Spinal cord (tissue), 9 donors: ENCODE measurements at regions not wholly inside any gene's neighbourhood (a gene's known extent, or its start where the extent isn't known, plus 50 kb on each side); places are given as distances from the start of the nearest gene placed in this dataset.

Experiments
- DNase-seq, 6 donors: peaks; one replicate each; pipeline versions ENCODE4 v3.0.0 to v3.0.0-alpha.2; 2013 to 2015; ENCODE audit warnings: low spot score in 6 of 6, low read depth in 4 of 6
- H3K27ac ChIP-seq: one replicate; pipeline ENCODE4 v1.5.1; 2013; ENCODE audit warnings: low read depth, low read length, control low read depth
- H3K27me3 ChIP-seq: one replicate; pipeline ENCODE4 v1.6.1; 2013; ENCODE audit warnings: low read length; ENCODE audit not compliant: control insufficient read depth, insufficient read depth
- H3K36me3 ChIP-seq: one replicate; pipeline ENCODE4 v1.6.1; 2013; ENCODE audit warnings: low read length; ENCODE audit not compliant: control insufficient read depth, insufficient read depth
- H3K4me1 ChIP-seq: one replicate; pipeline ENCODE4 v1.6.1; 2013; ENCODE audit warnings: low read length; ENCODE audit not compliant: control insufficient read depth, insufficient read depth
- H3K4me3 ChIP-seq: one replicate; pipeline ENCODE4 v1.5.1; 2013; ENCODE audit warnings: low read depth, low read length, control low read depth
- H3K9me3 ChIP-seq: one replicate; pipeline ENCODE4 v1.6.1; 2013; ENCODE audit warnings: low read length; ENCODE audit not compliant: control insufficient read depth, insufficient read depth
- WGBS: methylation state at CpG from one replicate; pipeline ENCODE4 v1.1.5; 2013; ENCODE audit warnings: missing lambda C conversion rate; ENCODE audit not compliant: insufficient coverage; 5-methylcytosine and 5-hydroxymethylcytosine counted together
- donor health status: healthy.

GRCh38 chr3:106399761-106400160 is 530.9 kb upstream of the CBLB start:
- DNase-seq = peak in 2 of 6 donors; percentile 26 to 81
- 41% methylated on average over 2 of the region's 4 CpGs for WGBS

GRCh38 chr3:106401666-106402490 is 533.1 kb upstream of the CBLB start:
- peak in 1 of 6 donors; percentile 47 for DNase-seq
- Histone ChIP-seq H3K36me3 (no peaks in the 10 kb centered on the region), H3K9me3 (no peaks in the 10 kb centered on the region), H3K27me3 (no peaks in the 10 kb centered on the region), H3K4me1 (no peaks in the 10 kb centered on the region), H3K4me3 (no peak overlapping the region), H3K27ac (no peak overlapping the region)
- WGBS = no CpG with 5 or more reads among the region's 3 CpGs

More at GRCh38 chr3:106399761-106400160, 530.9 kb upstream of the CBLB start:
- Histone ChIP-seq H3K36me3 (no peaks in the 10 kb centered on the region), H3K4me1 (no peaks in the 10 kb centered on the region), H3K27me3 (no peaks in the 10 kb centered on the region), H3K4me3 (no peak overlapping the region), H3K27ac (no peak overlapping the region), H3K9me3 (no peaks in the 10 kb centered on the region)

- Histone ChIP-seq H3K4me3 (no peak overlapping the region), H3K27ac (no peak overlapping the region), H3K4me1 (no peaks in the 10 kb centered on the region), H3K9me3 (no peaks in the 10 kb centered on the region), H3K27me3 (no peaks in the 10 kb centered on the region), H3K36me3 (no peaks in the 10 kb centered on the region)
- peak in 2 of 6 donors; percentile 47 to 72 for DNase-seq
- no CpG with 5 or more reads among the region's 7 CpGs for WGBS
Observed at GRCh38 chr3:106403371-106404145, 534.7 kb upstream of the CBLB start.

GRCh38 chr3:106413683-106414082 is 544.9 kb upstream of the CBLB start:
- Histone ChIP-seq H3K4me3 (no peak overlapping the region), H3K27me3 (no peaks in the 10 kb centered on the region), H3K36me3 (no peaks in the 10 kb centered on the region), H3K9me3 (no peaks in the 10 kb centered on the region), H3K27ac (no peak overlapping the region), H3K4me1 (no peaks in the 10 kb centered on the region)
- DNase-seq = no peak
- no CpG with 5 or more reads among the region's 2 CpGs for WGBS

GRCh38 chr3:106420628-106421027 is 551.8 kb upstream of the CBLB start:
- no peak for DNase-seq
- Histone ChIP-seq H3K4me1 (no peaks in the 10 kb centered on the region), H3K9me3 (no peaks in the 10 kb centered on the region), H3K36me3 (no peaks in the 10 kb centered on the region), H3K4me3 (no peak overlapping the region), H3K27me3 (no peaks in the 10 kb centered on the region), H3K27ac (no peak overlapping the region)
- whole genome bisulfite sequencing = 72% methylated on average over 2 of the region's 2 CpGs

- Histone ChIP-seq H3K4me3 (no peak overlapping the region), H3K4me1 (no peaks in the 10 kb centered on the region), H3K27ac (no peak overlapping the region), H3K36me3 (no peaks in the 10 kb centered on the region), H3K9me3 (no peaks in the 10 kb centered on the region), H3K27me3 (no peaks in the 10 kb centered on the region)
- 100% methylated on average over 1 of the region's 1 CpG for WGBS
- DNase-seq = no peak
Observed at GRCh38 chr3:106421426-106421825, 552.6 kb upstream of the CBLB start.

- no peak overlapping the region for H3K4me3 ChIP-seq
- DNase-seq = no peak
- no peaks in the 10 kb centered on the region for H3K9me3 ChIP-seq
- H3K36me3 ChIP-seq = no peaks in the 10 kb centered on the region
- no peaks in the 10 kb centered on the region for H3K4me1 ChIP-seq
- no peak overlapping the region for H3K27ac ChIP-seq
- no peaks in the 10 kb centered on the region for H3K27me3 ChIP-seq
Observed at GRCh38 chr3:106421909-106422308, 553.1 kb upstream of the CBLB start.

GRCh38 chr3:106423321-106424225 is 554.8 kb upstream of the CBLB start:
- Histone ChIP-seq H3K4me3 (no peak overlapping the region), H3K27ac (no peak overlapping the region), H3K36me3 (no peaks in the 10 kb centered on the region), H3K27me3 (no peaks in the 10 kb centered on the region), H3K4me1 (no peaks in the 10 kb centered on the region), H3K9me3 (no peaks in the 10 kb centered on the region)
- peak in 1 of 6 donors; percentile 14 for DNase-seq
- WGBS = no CpG with 5 or more reads among the region's 7 CpGs

- no CpG with 5 or more reads among the region's 2 CpGs for WGBS
- no peak overlapping the region for H3K4me3 ChIP-seq
Observed at GRCh38 chr3:106425026-106425425, 556.2 kb upstream of the CBLB start.

More at GRCh38 chr3:106425026-106425425, 556.2 kb upstream of the CBLB start:
- no peaks in the 10 kb centered on the region for H3K27me3 ChIP-seq
- no peaks in the 10 kb centered on the region for H3K9me3 ChIP-seq
- no peak for DNase-seq
- H3K27ac ChIP-seq = no peak overlapping the region
- no peaks in the 10 kb centered on the region for H3K36me3 ChIP-seq
- H3K4me1 ChIP-seq = no peaks in the 10 kb centered on the region
